Hepatocyte (in vitro differentiated cells): ENCODE measurements at regions not wholly inside any gene's neighbourhood (a gene's known extent, or its start where the extent isn't known, plus 50 kb on each side); places are given as distances from the start of the nearest gene placed in this dataset.
"Not testable (repeated sequence)": the region's sequence is repeated elsewhere in the genome, so short reads cannot be mapped to it uniquely, and the experiment has no call there.

Source experiments
- DNase-seq: peaks from one replicate; pipeline ENCODE4 v3.0.0-alpha.2; 2016; ENCODE audit warnings: low spot score
- H2AFZ ChIP-seq: fragments of 200-600 bp; sonication (generic); 2 replicates; pipeline ENCODE4 v1.6.0; 2016; ENCODE audit warnings: antibody characterized with exemption, mild to moderate bottlenecking
- H3K27ac ChIP-seq: fragments of 200-600 bp; sonication (generic); 2 replicates; pipeline ENCODE4 v1.5.1; 2016; ENCODE audit warnings: mild to moderate bottlenecking
- H3K27me3 ChIP-seq: fragments of 200-600 bp; sonication (generic); 2 replicates; pipeline ENCODE4 v1.6.1; 2016
- H3K36me3 ChIP-seq: fragments of 200-600 bp; sonication (generic); replicated peaks from 2 replicates; pipeline ENCODE4 v1.5.1; 2016; ENCODE audit warnings: low read depth; ENCODE audit not compliant: insufficient read depth
- H3K4me1 ChIP-seq: fragments of 200-600 bp; sonication (generic); 2 replicates; pipeline ENCODE4 v1.5.1; 2016; ENCODE audit warnings: mild to moderate bottlenecking, moderate library complexity; ENCODE audit not compliant: insufficient read depth
- H3K4me2 ChIP-seq: fragments of 200-600 bp; sonication (generic); 2 replicates; pipeline ENCODE4 v1.6.0; 2016
- H3K4me3 ChIP-seq: fragments of 200-600 bp; sonication (generic); 2 replicates; pipeline ENCODE4 v1.5.1; 2016; ENCODE audit warnings: mild to moderate bottlenecking
- H3K79me2 ChIP-seq: fragments of 200-600 bp; sonication (generic); 2 replicates; pipeline ENCODE4 v1.6.0; 2017; ENCODE audit warnings: mild to moderate bottlenecking
- H3K9me2 ChIP-seq: fragments of 200-600 bp; sonication (generic); replicated peaks from 2 replicates; pipeline ENCODE4 v1.6.0; 2017; ENCODE audit warnings: mild to moderate bottlenecking; ENCODE audit not compliant: insufficient read depth
- H3K9me3 ChIP-seq: fragments of 200-600 bp; sonication (generic); 2 replicates; pipeline ENCODE4 v1.5.1; 2016; ENCODE audit warnings: low read depth, mild to moderate bottlenecking
- H4K20me1 ChIP-seq: fragments of 200-600 bp; sonication (generic); 2 replicates; pipeline ENCODE4 v1.6.0; 2016; ENCODE audit warnings: mild to moderate bottlenecking; ENCODE audit not compliant: insufficient read depth, poor library complexity, severe bottlenecking
- CTCF ChIP-seq: fragments of 200-600 bp; sonication (generic); IDR thresholded peaks from 2 replicates; pipeline ENCODE4 v1.5.1; 2016; ENCODE audit warnings: antibody characterized with exemption, mild to moderate bottlenecking; ENCODE audit not compliant: poor library complexity
- EZH2 ChIP-seq: fragments of 200-600 bp; sonication (generic); IDR thresholded peaks from 2 replicates; pipeline ENCODE4 v1.6.1; 2016; ENCODE audit warnings: antibody characterized with exemption, mild to moderate bottlenecking, borderline replicate concordance
- EZH2phosphoT487 ChIP-seq: fragments of 200-600 bp; sonication (generic); IDR thresholded peaks from one replicate; pipeline ENCODE4 v1.6.1; 2018; ENCODE audit warnings: antibody characterized with exemption, mild to moderate bottlenecking, low read depth, moderate library complexity; ENCODE audit not compliant: unreplicated experiment, severe bottlenecking
- WGBS: methylation state at CpG from one replicate; pipeline ENCODE4 v1.1.6; 2016; ENCODE audit warnings: low lambda C conversion rate; ENCODE audit errors: missing lambda C conversion rate; 5-methylcytosine and 5-hydroxymethylcytosine counted together

- TF ChIP-seq EZH2phosphoT487 = peak; percentile 91
- no peak for TF ChIP-seq CTCF
- TF ChIP-seq EZH2 = no peak
- peak overlapping the region; percentile 53 for H2AFZ ChIP-seq
- H3K27me3 ChIP-seq = peaks cover 64% of the 10 kb centered on the region
- peaks cover 3% of the 10 kb centered on the region for H3K9me3 ChIP-seq
- no peaks in the 10 kb centered on the region for H3K79me2 ChIP-seq
- peak overlapping the region; percentile 82 for H3K4me2 ChIP-seq
- DNase-seq = no peak
- no peaks in the 10 kb centered on the region for H3K4me1 ChIP-seq
- no peaks in the 10 kb centered on the region for H4K20me1 ChIP-seq
- H3K36me3 ChIP-seq = no peaks in the 10 kb centered on the region
- 7% methylated on average over 20 of the region's 20 CpGs for WGBS
- H3K4me3 ChIP-seq = no peak overlapping the region
- H3K9me2 ChIP-seq = no peaks in the 10 kb centered on the region
- H3K27ac ChIP-seq = no peak overlapping the region
These were observed 56.4 kb upstream of the GOLGA8A start for GRCh38 chr15:34494084-34494399.

GRCh38 chr15:34493001-34493400 is 55.4 kb upstream of the GOLGA8A start:
- 72% methylated on average over 1 of the region's 1 CpG for WGBS
- Histone ChIP-seq H3K9me2 (no peaks in the 10 kb centered on the region), H3K9me3 (peaks cover 3% of the 10 kb centered on the region), H3K4me1 (no peaks in the 10 kb centered on the region), H4K20me1 (no peaks in the 10 kb centered on the region), H3K4me3 (no peak overlapping the region), H3K27me3 (peaks cover 64% of the 10 kb centered on the region), H3K79me2 (no peaks in the 10 kb centered on the region), H3K36me3 (no peaks in the 10 kb centered on the region), H3K4me2 (no peak overlapping the region), H3K27ac (no peak overlapping the region), H2AFZ (no peak overlapping the region)
- no peak for DNase-seq
- no peak for TF ChIP-seq EZH2
- TF ChIP-seq CTCF = no peak
- no peak for TF ChIP-seq EZH2phosphoT487

GRCh38 chr15:34491488-34491887 is 53.9 kb upstream of the GOLGA8A start:
- WGBS = 96% methylated on average over 1 of the region's 1 CpG
- H3K9me2 ChIP-seq, H3K4me2 ChIP-seq, H3K36me3 ChIP-seq, H3K4me1 ChIP-seq, H3K9me3 ChIP-seq, H4K20me1 ChIP-seq, H2AFZ ChIP-seq, H3K4me3 ChIP-seq, H3K27ac ChIP-seq, H3K79me2 ChIP-seq, DNase-seq: not testable (repeated sequence)
- peaks cover 58% of the 10 kb centered on the region for H3K27me3 ChIP-seq

GRCh38 chr15:34490417-34491193 is 53.0 kb upstream of the GOLGA8A start:
- peaks cover 3% of the 10 kb centered on the region for H3K9me3 ChIP-seq
- TF ChIP-seq EZH2 = peak; percentile 58
- no peak for TF ChIP-seq CTCF
- peak; percentile 77 for TF ChIP-seq EZH2phosphoT487
- DNase-seq = peak; percentile 10
- H3K4me1 ChIP-seq = no peaks in the 10 kb centered on the region
- no peaks in the 10 kb centered on the region for H3K79me2 ChIP-seq
- WGBS = 4% methylated on average over 23 of the region's 38 CpGs
- no peak overlapping the region for H3K4me3 ChIP-seq
- no peak overlapping the region for H3K27ac ChIP-seq
- H3K9me2 ChIP-seq = no peaks in the 10 kb centered on the region
- peak overlapping the region; percentile 68 for H2AFZ ChIP-seq
- peak overlapping the region; percentile 75 for H3K4me2 ChIP-seq
- peaks cover 58% of the 10 kb centered on the region for H3K27me3 ChIP-seq
- H4K20me1 ChIP-seq = no peaks in the 10 kb centered on the region
- no peaks in the 10 kb centered on the region for H3K36me3 ChIP-seq

GRCh38 chr15:34488973-34489959 is 51.7 kb upstream of the GOLGA8A start:
- H3K4me1 ChIP-seq, H3K27ac ChIP-seq, H3K9me3 ChIP-seq, H3K4me3 ChIP-seq, H3K79me2 ChIP-seq, H3K36me3 ChIP-seq, H4K20me1 ChIP-seq, H3K4me2 ChIP-seq, DNase-seq, H2AFZ ChIP-seq, H3K9me2 ChIP-seq: not testable (repeated sequence)
- WGBS = 94% methylated on average over 35 of the region's 37 CpGs
- peaks cover 47% of the 10 kb centered on the region for H3K27me3 ChIP-seq
